Smooth muscle cell of the brain vasculature (primary cell): ENCODE measurements at regions not wholly inside any gene's neighbourhood (a gene's known extent, or its start where the extent isn't known, plus 50 kb on each side); places are given as distances from the start of the nearest gene placed in this dataset.
"Not testable (repeated sequence)": the region's sequence is repeated elsewhere in the genome, so short reads cannot be mapped to it uniquely, and the experiment has no call there.

Source experiments
- DNase-seq: peaks from one replicate; pipeline ENCODE4 v3.0.0-alpha.2; 2012; ENCODE audit warnings: low read depth, low spot score

GRCh38 chr11:64428693-64429092, 69.7 kb downstream of the RPS6KA4 start:
- no peak for DNase-seq

- DNase-seq: no peak
Measured at GRCh38 chr11:64429970-64430369, 71.0 kb downstream of the RPS6KA4 start.

- no peak for DNase-seq
Measured at GRCh38 chr11:64430645-64431044, 71.7 kb downstream of the RPS6KA4 start.

- no peak for DNase-seq
Measured at GRCh38 chr11:64436000-64436399, 77.0 kb downstream of the RPS6KA4 start.

- DNase-seq: no peak
Measured at GRCh38 chr11:64437426-64437825, 78.5 kb downstream of the RPS6KA4 start.

GRCh38 chr11:64438986-64439771, 80.2 kb downstream of the RPS6KA4 start:
- no peak for DNase-seq

GRCh38 chr11:64439772-64440491, 81.0 kb downstream of the RPS6KA4 start:
- DNase-seq: not testable (repeated sequence)

GRCh38 chr11:64441127-64441526, 82.2 kb downstream of the RPS6KA4 start:
- DNase-seq: no peak

- no peak for DNase-seq
Measured at GRCh38 chr11:64443001-64443400, 84.0 kb downstream of the RPS6KA4 start.

- no peak for DNase-seq
Measured at GRCh38 chr11:64444838-64445441, 86.0 kb downstream of the RPS6KA4 start.

GRCh38 chr11:64445651-64446050, 86.7 kb downstream of the RPS6KA4 start:
- DNase-seq: no peak

- no peak for DNase-seq
Measured at GRCh38 chr11:64447831-64448598, 89.1 kb downstream of the RPS6KA4 start.

GRCh38 chr11:64448599-64449380, 89.8 kb downstream of the RPS6KA4 start:
- peak; percentile 26 for DNase-seq

GRCh38 chr11:64449381-64450167, 90.6 kb downstream of the RPS6KA4 start:
- no peak for DNase-seq

- no peak for DNase-seq
Measured at GRCh38 chr11:64450168-64450560, 91.2 kb downstream of the RPS6KA4 start.

GRCh38 chr11:64451856-64452255, 92.9 kb downstream of the RPS6KA4 start:
- DNase-seq: no peak

GRCh38 chr11:64453466-64453865, 94.5 kb downstream of the RPS6KA4 start:
- no peak for DNase-seq

GRCh38 chr11:64455456-64456261, 96.7 kb downstream of the RPS6KA4 start:
- no peak for DNase-seq

GRCh38 chr11:64456509-64457320, 97.8 kb downstream of the RPS6KA4 start:
- DNase-seq: no peak
